ENCODE measurements at regions not wholly inside any gene's neighbourhood (a gene's known extent, or its start where the extent isn't known, plus 50 kb on each side); places are given as distances from the start of the nearest gene placed in this dataset.
"Not testable (repeated sequence)": the region's sequence is repeated elsewhere in the genome, so short reads cannot be mapped to it uniquely, and the experiment has no call there.

DNA sequence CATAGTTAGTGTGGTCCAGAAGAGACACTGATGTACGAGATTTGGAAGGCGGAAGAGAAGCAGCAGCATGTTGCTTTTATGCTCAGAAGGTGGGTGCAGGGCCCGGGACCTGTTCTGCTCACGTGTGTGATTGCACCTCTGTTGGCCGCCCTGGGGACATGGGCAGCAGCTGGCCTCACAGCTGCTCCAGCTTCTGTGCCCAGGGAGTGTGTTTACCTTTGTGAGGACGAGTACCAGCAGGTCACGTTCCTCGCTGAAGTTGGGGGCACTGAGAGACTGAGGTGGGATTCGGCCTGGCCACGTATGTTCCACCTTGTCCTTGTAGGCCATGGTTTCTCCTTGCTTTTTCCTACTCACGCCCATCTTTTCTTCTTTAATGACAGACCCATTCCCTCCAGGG is 86.3 kb downstream of the PMAIP1 start:
- Mint-ChIP-seq H3K4me3 (no peak overlapping the region), H3K27me3 (peaks cover 17% of the 10 kb centered on the region), H3K4me1 (no peaks in the 10 kb centered on the region), H3K36me3 (ENCODE audit: insufficient read depth) (no peaks in the 10 kb centered on the region), H3K9me3 (no peaks in the 10 kb centered on the region), H3K27ac (ENCODE audit: low read depth) (no peak overlapping the region)
- ATAC-seq (replicated peaks; ENCODE audit: extremely low read depth, poor library complexity, severe bottlenecking) (no peak), DNase-seq (ENCODE audit: low spot score in 2 of 2) (no peak)

DNA sequence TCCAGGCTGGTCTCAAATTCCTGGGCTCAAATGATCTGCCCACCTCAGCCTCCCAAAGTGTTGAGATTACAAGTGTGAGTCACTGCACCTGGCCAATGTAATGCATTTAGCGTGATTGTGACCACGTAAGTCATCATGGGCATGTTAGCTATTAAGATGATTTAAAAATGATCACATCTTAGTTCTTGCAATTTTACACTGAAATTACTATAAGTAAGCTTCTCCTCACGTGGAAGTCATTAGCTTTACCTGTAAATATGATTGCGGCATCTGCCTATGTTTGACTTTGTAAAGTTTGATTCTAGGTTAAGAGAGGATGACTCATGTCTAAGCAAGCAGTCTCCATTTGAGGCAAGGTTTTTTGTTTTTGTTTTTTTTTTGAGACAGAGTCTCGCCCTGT is 85.5 kb downstream of the PMAIP1 start:
- H3K36me3 Mint-ChIP-seq (ENCODE audit: insufficient read depth): no peaks in the 10 kb centered on the region
- H3K9me3 Mint-ChIP-seq: no peaks in the 10 kb centered on the region
- H3K4me3 Mint-ChIP-seq: no peak overlapping the region
- no peak for DNase-seq (ENCODE audit: low spot score in 2 of 2)
- no peaks in the 10 kb centered on the region for H3K4me1 Mint-ChIP-seq
- no peak overlapping the region for H3K27ac Mint-ChIP-seq (ENCODE audit: low read depth)
- peaks cover 11% of the 10 kb centered on the region for H3K27me3 Mint-ChIP-seq
- no peak for ATAC-seq (replicated peaks; ENCODE audit: extremely low read depth, poor library complexity, severe bottlenecking)

DNA sequence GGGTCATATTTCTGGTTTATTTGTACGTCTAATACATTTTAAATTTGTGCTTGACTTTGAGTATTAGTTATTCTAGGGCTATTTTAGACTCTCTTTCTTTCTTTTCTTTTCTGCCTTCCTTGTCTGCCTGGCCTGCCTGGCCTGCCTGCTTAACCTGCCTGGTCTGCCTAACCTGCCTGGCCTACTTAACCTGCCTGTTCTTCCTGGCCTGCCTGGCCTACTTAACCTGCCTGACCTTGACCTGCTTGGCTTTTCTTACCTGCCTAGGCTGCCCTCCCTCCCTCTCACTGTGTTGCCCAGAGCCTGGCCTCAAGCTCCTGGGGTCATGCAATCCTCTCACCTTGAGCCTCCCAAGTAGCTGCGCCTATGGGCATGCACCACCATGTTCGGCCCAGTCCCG is 83.7 kb downstream of the PMAIP1 start:
- no peak overlapping the region for H3K4me3 Mint-ChIP-seq
- no peak overlapping the region for H3K27ac Mint-ChIP-seq (ENCODE audit: low read depth)
- H3K36me3 Mint-ChIP-seq (ENCODE audit: insufficient read depth): no peaks in the 10 kb centered on the region

DNA sequence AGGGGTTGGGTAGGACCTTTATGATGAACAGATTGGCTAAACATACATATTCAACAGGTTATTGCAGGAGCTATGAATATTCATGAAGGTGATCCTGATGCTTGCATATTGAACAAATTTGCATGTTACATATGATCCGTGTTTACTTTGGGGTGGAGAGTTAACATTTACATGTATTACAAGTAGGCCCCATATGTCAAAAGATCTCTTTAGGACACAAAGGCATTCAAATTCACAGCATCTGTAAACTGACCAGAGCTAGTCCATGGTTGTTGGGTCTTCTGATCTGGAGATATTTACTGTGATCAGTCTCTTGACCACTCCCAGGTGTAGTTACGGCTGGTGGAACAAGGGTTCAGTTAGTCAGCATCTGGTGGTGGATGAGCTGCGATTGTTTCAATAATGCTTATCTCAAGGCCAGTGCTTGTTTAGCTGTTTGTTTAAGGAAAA is 80.4 kb downstream of the PMAIP1 start:
- no peaks in the 10 kb centered on the region for H3K27me3 Mint-ChIP-seq
- no peaks in the 10 kb centered on the region for H3K36me3 Mint-ChIP-seq (ENCODE audit: insufficient read depth)
- H3K4me3 Mint-ChIP-seq: no peak overlapping the region
- no peak for DNase-seq (ENCODE audit: low spot score in 2 of 2)
- no peak for ATAC-seq (replicated peaks; ENCODE audit: extremely low read depth, poor library complexity, severe bottlenecking)
- no peak overlapping the region for H3K27ac Mint-ChIP-seq (ENCODE audit: low read depth)
- H3K9me3 Mint-ChIP-seq: no peaks in the 10 kb centered on the region
- no peaks in the 10 kb centered on the region for H3K4me1 Mint-ChIP-seq

More for the DNA sequence above, 83.7 kb downstream of the PMAIP1 start:
- Mint-ChIP-seq H3K4me1 (no peaks in the 10 kb centered on the region), H3K27me3 (no peaks in the 10 kb centered on the region), H3K9me3 (no peaks in the 10 kb centered on the region)
- DNase-seq (ENCODE audit: low spot score in 2 of 2) (no peak), ATAC-seq (replicated peaks; ENCODE audit: extremely low read depth, poor library complexity, severe bottlenecking) (no peak)

DNA sequence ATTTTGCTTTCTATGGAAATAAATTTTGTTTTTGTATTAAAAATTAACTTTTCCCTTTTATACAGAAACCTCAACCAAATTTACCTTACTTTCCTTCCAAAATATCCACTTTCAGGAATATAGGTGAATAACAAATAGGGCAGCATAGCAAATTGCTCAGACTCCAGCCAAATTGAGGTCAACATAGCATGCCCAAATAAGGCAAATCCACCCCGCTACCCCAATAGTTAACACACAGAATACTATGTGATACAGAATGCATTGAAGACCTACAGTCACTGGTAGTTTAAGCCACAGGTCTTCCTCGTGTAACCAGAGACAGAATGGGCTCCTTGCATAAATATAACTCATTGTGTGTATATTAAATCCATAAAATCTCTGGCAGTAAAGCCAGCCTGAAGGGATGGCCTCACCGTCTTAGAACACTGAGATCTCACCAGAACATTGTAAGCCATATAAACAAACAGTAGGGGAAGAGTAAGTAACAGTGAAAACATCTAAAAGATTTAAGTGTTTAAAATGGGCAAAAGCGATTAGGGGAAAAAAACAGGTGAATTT is 72.2 kb downstream of the PMAIP1 start:
- no peaks in the 10 kb centered on the region for H3K9me3 Mint-ChIP-seq
- H3K27ac Mint-ChIP-seq (ENCODE audit: low read depth): no peak overlapping the region
- H3K4me3 Mint-ChIP-seq: no peak overlapping the region
- H3K27me3 Mint-ChIP-seq: peaks cover 20% of the 10 kb centered on the region
- DNase-seq (ENCODE audit: low spot score in 2 of 2) (no peak), ATAC-seq (replicated peaks; ENCODE audit: extremely low read depth, poor library complexity, severe bottlenecking) (no peak)
- H3K36me3 Mint-ChIP-seq (ENCODE audit: insufficient read depth): no peaks in the 10 kb centered on the region
- peaks cover 5% of the 10 kb centered on the region for H3K4me1 Mint-ChIP-seq

DNA sequence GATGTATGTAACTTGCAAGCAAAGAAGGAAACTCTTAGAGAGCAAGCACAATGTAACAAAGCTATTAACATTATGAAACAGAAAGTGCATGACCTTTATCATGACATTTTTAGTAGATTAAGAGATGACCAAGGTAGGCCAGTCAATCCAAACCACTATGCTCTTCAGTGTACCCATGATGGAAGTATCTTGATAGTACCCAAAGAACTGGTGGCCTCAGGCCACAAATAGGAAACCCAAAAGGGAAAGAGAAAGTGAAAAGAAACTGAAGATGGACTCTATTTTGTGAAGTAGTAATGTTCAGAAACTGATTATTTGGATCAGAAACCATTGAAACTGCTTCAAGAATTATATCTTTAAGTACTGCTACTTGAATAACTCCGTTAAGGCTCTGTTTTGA is 71.3 kb downstream of the PMAIP1 start:
- ATAC-seq (replicated peaks; ENCODE audit: extremely low read depth, poor library complexity, severe bottlenecking); H3K27ac Mint-ChIP-seq (ENCODE audit: low read depth); H3K36me3 Mint-ChIP-seq (ENCODE audit: insufficient read depth); H3K4me1 Mint-ChIP-seq; H3K4me3 Mint-ChIP-seq; DNase-seq (ENCODE audit: low spot score in 2 of 2); H3K9me3 Mint-ChIP-seq: not testable (repeated sequence)
- peaks cover 23% of the 10 kb centered on the region for H3K27me3 Mint-ChIP-seq

DNA sequence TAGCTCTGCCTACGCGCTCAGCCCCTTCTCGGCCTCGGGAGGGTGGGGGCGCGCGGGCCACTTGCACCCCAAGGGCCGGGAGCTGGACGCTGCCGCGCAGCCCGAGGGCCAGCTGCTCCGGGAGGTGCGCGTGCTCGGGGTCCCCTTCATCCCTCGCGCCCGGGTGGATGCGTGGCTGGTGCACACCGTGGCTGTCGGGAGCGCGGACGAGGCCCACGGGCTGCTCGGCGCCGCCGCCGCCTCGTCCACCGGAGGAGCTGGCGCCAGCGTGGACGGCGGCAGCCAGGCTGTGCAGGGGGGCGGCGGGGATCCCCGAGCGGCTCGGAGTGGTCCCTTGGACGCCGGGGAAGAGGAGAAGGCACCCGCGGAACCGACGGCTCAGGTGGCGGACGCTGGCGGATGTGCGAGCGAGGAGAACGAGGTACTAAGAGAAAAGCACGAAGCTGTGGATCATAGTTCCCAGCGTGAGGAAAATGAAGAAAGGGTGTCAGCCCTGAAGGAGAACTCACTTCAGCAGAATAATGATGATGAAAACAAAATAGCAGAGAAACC is 69.8 kb downstream of the PMAIP1 start:
- H3K9me3 Mint-ChIP-seq; ATAC-seq (replicated peaks; ENCODE audit: extremely low read depth, poor library complexity, severe bottlenecking); DNase-seq (ENCODE audit: low spot score in 2 of 2); H3K4me3 Mint-ChIP-seq; H3K4me1 Mint-ChIP-seq; H3K27ac Mint-ChIP-seq (ENCODE audit: low read depth); H3K36me3 Mint-ChIP-seq (ENCODE audit: insufficient read depth): not testable (repeated sequence)
- peaks cover 38% of the 10 kb centered on the region for H3K27me3 Mint-ChIP-seq

DNA sequence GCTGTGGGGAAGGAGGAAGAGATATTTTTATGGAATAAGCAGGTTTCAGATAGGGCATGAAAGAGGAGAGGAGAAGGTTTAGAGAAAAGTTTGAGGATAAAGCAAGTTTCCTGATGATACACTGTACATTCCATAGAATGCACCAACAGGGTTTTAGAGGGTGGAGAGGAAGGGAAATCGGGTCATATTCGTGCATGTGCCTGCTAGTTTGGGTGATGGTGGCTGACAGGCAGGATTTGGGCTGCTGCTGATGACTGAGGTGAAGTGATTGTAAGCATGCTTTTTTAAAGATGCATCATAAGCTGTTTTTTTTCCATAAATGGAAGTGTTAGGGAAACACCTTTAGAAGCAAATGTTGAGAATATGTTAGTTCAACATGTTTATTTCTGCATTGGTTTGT is 68.8 kb downstream of the PMAIP1 start:
- Mint-ChIP-seq H3K9me3 (no peaks in the 10 kb centered on the region), H3K4me1 (peaks cover 5% of the 10 kb centered on the region), H3K27ac (ENCODE audit: low read depth) (no peak overlapping the region), H3K27me3 (peaks cover 42% of the 10 kb centered on the region), H3K4me3 (no peak overlapping the region), H3K36me3 (ENCODE audit: insufficient read depth) (no peaks in the 10 kb centered on the region)
- no peak for ATAC-seq (replicated peaks; ENCODE audit: extremely low read depth, poor library complexity, severe bottlenecking)
- DNase-seq (ENCODE audit: low spot score in 2 of 2): no peak

DNA sequence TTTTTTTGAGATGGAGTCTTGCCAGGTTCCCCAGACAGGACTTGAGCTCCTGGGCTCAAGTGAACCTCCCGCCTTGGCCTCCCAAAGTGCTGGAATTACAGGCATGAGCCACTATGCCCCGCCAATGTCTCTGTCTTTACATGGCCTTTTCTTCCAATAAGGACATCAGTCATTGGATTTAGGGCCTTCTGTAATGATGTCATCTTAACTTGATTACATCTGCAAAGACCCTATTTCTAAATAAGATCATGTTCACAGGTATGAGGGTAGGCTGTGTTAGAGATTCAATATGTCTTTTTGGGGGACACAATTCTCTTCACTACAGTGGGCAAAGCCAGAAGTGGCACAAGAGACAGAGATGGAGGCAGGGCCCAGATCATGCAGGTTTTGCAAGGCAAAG is 68.1 kb downstream of the PMAIP1 start:
- no peaks in the 10 kb centered on the region for H3K9me3 Mint-ChIP-seq
- H3K4me1 Mint-ChIP-seq: peaks cover 5% of the 10 kb centered on the region
- H3K4me3 Mint-ChIP-seq: no peak overlapping the region
- H3K36me3 Mint-ChIP-seq (ENCODE audit: insufficient read depth): no peaks in the 10 kb centered on the region
- H3K27me3 Mint-ChIP-seq: peaks cover 49% of the 10 kb centered on the region
- DNase-seq (ENCODE audit: low spot score in 2 of 2): no peak
- no peak for ATAC-seq (replicated peaks; ENCODE audit: extremely low read depth, poor library complexity, severe bottlenecking)
- no peak overlapping the region for H3K27ac Mint-ChIP-seq (ENCODE audit: low read depth)

DNA sequence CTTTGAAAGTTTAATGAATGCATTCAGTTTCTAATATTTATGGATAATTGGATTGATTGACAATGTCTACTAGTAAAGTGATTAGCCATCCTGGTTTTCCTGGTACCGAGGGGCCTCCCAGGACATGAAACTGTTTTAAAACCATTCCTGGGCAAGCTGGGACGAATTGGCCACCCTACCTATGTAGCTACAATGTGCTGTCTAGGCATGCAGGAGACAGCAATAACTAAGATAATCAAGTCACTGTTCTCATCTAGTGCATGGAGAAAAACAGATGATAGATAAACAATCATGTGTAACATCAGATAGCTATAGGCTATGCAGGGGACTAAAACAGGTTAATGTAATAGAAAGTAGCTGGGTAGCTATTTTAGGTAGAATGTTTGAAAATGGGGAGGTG is 67.1 kb downstream of the PMAIP1 start:
- Mint-ChIP-seq H3K4me3 (no peak overlapping the region), H3K36me3 (ENCODE audit: insufficient read depth) (no peaks in the 10 kb centered on the region), H3K9me3 (no peaks in the 10 kb centered on the region), H3K27me3 (peaks cover 50% of the 10 kb centered on the region), H3K27ac (ENCODE audit: low read depth) (no peak overlapping the region), H3K4me1 (peaks cover 5% of the 10 kb centered on the region)
- ATAC-seq (replicated peaks; ENCODE audit: extremely low read depth, poor library complexity, severe bottlenecking) (no peak), DNase-seq (ENCODE audit: low spot score in 2 of 2) (no peak)

DNA sequence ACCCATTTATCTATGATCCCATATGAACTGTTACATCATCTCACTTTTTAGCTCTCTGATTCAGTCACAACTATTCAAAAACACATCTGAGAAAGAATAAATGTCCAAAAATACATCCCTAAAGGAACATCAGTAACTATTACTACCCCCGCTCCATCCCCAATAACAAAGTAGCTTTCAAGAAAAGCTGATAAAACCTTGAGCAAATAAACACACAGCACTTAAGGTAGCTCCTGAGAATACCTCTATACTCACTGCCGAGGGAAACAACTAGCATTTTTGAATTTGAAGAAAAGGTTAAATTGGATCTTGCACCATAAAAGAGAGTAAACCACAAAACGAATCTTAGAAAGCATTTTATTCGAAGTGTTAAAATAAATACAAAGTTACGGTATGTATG is 63.4 kb downstream of the PMAIP1 start:
- no peaks in the 10 kb centered on the region for H3K4me1 Mint-ChIP-seq
- H3K27ac Mint-ChIP-seq (ENCODE audit: low read depth): no peak overlapping the region
- H3K4me3 Mint-ChIP-seq: no peak overlapping the region
- DNase-seq (ENCODE audit: low spot score in 2 of 2) (no peak), ATAC-seq (replicated peaks; ENCODE audit: extremely low read depth, poor library complexity, severe bottlenecking) (no peak)
- H3K36me3 Mint-ChIP-seq (ENCODE audit: insufficient read depth): peaks cover 2% of the 10 kb centered on the region
- H3K9me3 Mint-ChIP-seq: no peaks in the 10 kb centered on the region
- peaks cover 43% of the 10 kb centered on the region for H3K27me3 Mint-ChIP-seq

DNA sequence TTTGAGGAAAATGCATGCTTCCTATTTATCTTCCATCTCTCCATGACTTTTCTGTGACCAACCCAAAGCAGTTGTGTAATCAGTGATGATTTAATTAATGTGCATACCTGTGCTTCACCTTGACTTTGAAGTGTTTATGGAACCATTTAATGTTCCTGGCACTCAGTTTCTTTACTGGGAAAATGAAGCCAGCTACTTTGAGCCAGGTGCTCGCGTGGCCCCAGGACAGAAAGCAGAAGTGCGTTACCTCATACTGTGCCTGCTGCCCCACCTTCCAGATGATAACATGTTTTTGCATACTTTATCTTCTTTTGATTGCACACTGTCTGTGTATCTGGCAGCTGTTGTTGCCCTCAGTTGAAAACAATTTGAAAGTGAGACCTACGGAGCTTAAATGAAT is 61.3 kb downstream of the PMAIP1 start:
- Mint-ChIP-seq H3K36me3 (ENCODE audit: insufficient read depth) (peaks cover 2% of the 10 kb centered on the region), H3K4me1 (no peaks in the 10 kb centered on the region), H3K27ac (ENCODE audit: low read depth) (no peak overlapping the region), H3K4me3 (no peak overlapping the region), H3K9me3 (no peaks in the 10 kb centered on the region), H3K27me3 (peaks cover 27% of the 10 kb centered on the region)
- DNase-seq (ENCODE audit: low spot score in 2 of 2) (no peak), ATAC-seq (replicated peaks; ENCODE audit: extremely low read depth, poor library complexity, severe bottlenecking) (no peak)

DNA sequence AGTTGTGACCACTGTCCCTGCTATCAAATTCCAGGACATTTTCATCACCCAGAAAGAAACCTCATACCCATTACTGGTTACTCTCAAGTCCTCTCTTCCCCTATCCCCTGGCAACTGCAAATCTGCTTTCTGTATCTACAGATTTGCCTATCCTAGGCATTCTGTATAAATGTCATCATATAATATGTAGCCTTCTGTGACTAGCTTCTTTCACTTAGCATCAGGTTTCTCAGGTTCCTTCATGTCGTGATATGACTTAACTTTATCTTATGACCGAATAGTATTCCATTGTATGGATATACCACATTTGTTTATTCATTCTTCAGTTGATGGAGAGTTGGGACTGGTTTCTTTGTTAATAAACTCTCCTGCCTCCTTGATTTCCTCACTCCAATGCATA is 60.5 kb downstream of the PMAIP1 start:
- H3K27ac Mint-ChIP-seq (ENCODE audit: low read depth): no peak overlapping the region
- no peaks in the 10 kb centered on the region for H3K4me1 Mint-ChIP-seq
- DNase-seq (ENCODE audit: low spot score in 2 of 2): no peak
- no peak for ATAC-seq (replicated peaks; ENCODE audit: extremely low read depth, poor library complexity, severe bottlenecking)
- H3K9me3 Mint-ChIP-seq: no peaks in the 10 kb centered on the region
- H3K36me3 Mint-ChIP-seq (ENCODE audit: insufficient read depth): peaks cover 2% of the 10 kb centered on the region
- no peak overlapping the region for H3K4me3 Mint-ChIP-seq
- H3K27me3 Mint-ChIP-seq: peaks cover 20% of the 10 kb centered on the region
